ENCODE measurements at regions not wholly inside any gene's neighbourhood (a gene's known extent, or its start where the extent isn't known, plus 50 kb on each side); places are given as distances from the start of the nearest gene placed in this dataset.
A peak's percentile ranks its signal among the peaks of the same experiment; 100 is the strongest.
"Not testable (repeated sequence)": the region's sequence is repeated elsewhere in the genome, so short reads cannot be mapped to it uniquely, and the experiment has no call there.

DNA sequence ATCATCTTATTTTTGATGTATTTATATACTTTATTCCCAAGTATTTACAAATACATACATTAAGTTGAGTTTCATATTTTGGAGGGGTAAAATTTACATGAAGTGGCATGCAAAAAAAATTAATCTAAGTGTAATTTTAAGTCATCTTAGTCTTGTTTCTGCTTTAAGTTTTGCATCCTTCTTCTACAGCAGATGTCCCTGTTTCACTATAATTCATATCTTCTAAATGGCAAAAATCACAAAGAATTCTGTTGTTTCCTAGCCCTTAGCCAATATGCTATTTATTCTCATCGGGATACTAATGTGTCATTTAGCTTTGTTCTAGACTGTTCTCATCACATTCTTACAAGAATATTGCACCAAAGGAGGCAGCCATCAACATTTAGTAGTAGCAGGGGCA is 831.9 kb downstream of the GBE1 start:
- peaks cover 5% of the 10 kb centered on the region for H3K9me3 Mint-ChIP-seq
- H3K36me3 Mint-ChIP-seq, result no peaks in the 10 kb centered on the region
- DNase-seq (ENCODE audit: low spot score in 2 of 2) (no peak), ATAC-seq (ENCODE audit: low read depth) (no peak)
- no peaks in the 10 kb centered on the region for H3K4me1 Mint-ChIP-seq
- no peak overlapping the region for H3K4me3 Mint-ChIP-seq
- H3K27ac Mint-ChIP-seq, result no peak overlapping the region
- H3K27me3 Mint-ChIP-seq, result no peaks in the 10 kb centered on the region

DNA sequence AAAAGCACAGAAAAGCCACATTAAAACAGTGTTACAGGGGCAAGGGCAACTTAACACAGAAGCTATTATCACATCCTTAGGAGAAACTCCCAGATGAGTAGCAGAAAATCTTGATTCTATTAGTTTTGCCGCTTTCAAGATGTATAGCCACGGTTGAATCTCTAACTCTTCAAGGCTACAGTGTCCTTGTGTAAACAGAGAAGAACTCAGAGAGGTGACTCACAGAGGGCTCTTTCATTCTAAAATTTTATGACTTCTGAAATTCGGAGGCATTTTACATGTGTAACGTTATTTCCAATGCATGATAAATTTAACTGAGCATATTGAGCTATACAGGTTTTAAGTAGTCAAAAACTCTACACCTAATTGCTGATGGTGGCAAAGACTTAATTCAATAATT is 846.6 kb downstream of the GBE1 start:
- no peaks in the 10 kb centered on the region for H3K4me1 Mint-ChIP-seq
- no peak overlapping the region for H3K4me3 Mint-ChIP-seq
- DNase-seq (ENCODE audit: low spot score in 2 of 2) (no peak), ATAC-seq (ENCODE audit: low read depth) (no peak)
- no peak overlapping the region for H3K27ac Mint-ChIP-seq
- H3K9me3 Mint-ChIP-seq, result peaks cover 2% of the 10 kb centered on the region
- no peaks in the 10 kb centered on the region for H3K27me3 Mint-ChIP-seq
- H3K36me3 Mint-ChIP-seq, result no peaks in the 10 kb centered on the region

DNA sequence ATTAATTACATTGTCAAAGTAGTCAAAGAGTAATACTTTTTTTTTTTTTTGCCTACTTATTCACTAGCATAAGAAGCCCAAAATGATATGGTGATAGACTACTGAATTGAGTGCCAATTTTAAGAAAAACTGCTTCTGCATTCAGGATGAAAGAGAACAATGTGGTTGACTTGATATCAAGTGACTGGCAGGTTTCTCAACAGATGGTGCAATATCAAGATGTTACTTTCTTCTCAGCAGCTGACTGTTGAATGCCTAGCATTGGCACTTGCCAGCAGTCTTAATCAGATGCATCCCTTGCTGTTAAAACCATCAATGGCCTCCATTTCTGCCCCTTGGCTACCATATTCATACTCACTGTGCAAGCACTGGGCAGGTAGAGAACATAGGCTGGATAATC is 863.2 kb downstream of the GBE1 start:
- no peaks in the 10 kb centered on the region for H3K27me3 Mint-ChIP-seq
- no peak overlapping the region for H3K27ac Mint-ChIP-seq
- no peak for ATAC-seq (ENCODE audit: low read depth)
- H3K36me3 Mint-ChIP-seq, result no peaks in the 10 kb centered on the region
- H3K4me3 Mint-ChIP-seq, result no peak overlapping the region
- DNase-seq (ENCODE audit: low spot score in 2 of 2), result no peak
- no peaks in the 10 kb centered on the region for H3K9me3 Mint-ChIP-seq
- H3K4me1 Mint-ChIP-seq, result no peaks in the 10 kb centered on the region

DNA sequence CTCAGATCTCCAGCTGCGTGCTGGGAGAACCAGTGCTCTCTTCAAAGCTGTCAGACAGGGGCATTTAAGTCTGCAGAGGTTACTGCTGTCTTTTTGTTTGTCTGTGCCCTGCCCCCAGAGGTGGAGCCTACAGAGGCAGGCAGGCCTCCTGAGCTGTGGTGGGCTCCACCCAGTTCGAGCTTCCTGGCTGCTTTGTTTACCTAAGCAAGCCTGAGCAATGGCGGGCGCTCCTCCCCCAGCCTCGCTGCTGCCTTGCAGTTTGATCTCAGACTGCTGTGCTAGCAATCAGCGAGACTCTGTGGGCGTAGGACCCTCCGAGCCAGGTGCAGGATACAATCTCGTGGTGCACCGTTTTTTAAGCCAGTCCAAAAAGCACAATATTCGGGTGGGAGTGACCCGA is 864.4 kb downstream of the GBE1 start:
- not testable (repeated sequence) for DNase-seq (ENCODE audit: low spot score in 2 of 2); H3K4me3 Mint-ChIP-seq; H3K27ac Mint-ChIP-seq; H3K36me3 Mint-ChIP-seq; H3K4me1 Mint-ChIP-seq; ATAC-seq (ENCODE audit: low read depth); H3K9me3 Mint-ChIP-seq; H3K27me3 Mint-ChIP-seq

DNA sequence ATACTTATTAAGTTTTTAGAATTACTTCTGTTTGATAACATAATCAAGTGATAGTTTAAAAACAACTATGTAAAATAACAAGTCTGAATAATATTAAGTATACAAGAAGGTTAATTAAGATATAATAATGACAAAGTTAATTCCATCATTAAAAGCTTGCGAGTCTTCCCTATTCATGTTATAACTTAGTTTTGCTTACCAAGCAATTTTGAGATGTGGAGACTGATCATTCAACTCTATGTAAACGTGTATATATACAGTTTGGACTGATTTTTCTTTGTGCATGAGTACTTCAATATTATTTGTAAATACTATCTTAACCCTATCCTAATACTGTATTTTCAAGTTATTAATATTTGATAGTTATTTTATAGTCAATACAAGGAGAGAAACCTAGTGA is 870.9 kb downstream of the GBE1 start:
- no peak for DNase-seq (ENCODE audit: low spot score in 2 of 2)
- no peaks in the 10 kb centered on the region for H3K27me3 Mint-ChIP-seq
- no peaks in the 10 kb centered on the region for H3K36me3 Mint-ChIP-seq
- peaks cover 12% of the 10 kb centered on the region for H3K9me3 Mint-ChIP-seq
- ATAC-seq (ENCODE audit: low read depth), result no peak
- H3K27ac Mint-ChIP-seq, result no peak overlapping the region
- H3K4me3 Mint-ChIP-seq, result no peak overlapping the region
- no peaks in the 10 kb centered on the region for H3K4me1 Mint-ChIP-seq

DNA sequence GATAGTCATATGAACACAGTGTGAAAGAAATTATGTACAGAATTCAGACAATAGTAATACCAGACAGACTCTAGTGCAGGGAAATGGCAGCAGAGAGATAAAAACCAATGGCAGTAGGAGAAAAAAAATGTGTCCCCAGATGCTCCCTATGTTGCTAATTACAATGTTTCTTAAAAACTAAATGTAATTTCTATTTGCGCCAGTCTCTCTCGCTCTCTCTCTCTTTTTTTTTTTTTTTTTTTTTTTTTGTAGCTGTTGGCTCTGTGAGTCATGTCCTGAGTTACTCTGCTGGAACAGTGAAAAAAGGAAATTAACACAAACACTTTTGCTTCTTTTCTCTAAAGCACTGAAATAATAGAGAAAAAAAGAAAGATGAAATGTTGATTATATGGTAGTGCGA is 871.9 kb downstream of the GBE1 start:
- no peak overlapping the region for H3K27ac Mint-ChIP-seq
- H3K4me1 Mint-ChIP-seq, result no peaks in the 10 kb centered on the region
- DNase-seq (ENCODE audit: low spot score in 2 of 2) (no peak), ATAC-seq (ENCODE audit: low read depth) (no peak)
- H3K27me3 Mint-ChIP-seq, result no peaks in the 10 kb centered on the region
- H3K9me3 Mint-ChIP-seq, result peaks cover 12% of the 10 kb centered on the region
- H3K4me3 Mint-ChIP-seq, result no peak overlapping the region
- H3K36me3 Mint-ChIP-seq, result no peaks in the 10 kb centered on the region

DNA sequence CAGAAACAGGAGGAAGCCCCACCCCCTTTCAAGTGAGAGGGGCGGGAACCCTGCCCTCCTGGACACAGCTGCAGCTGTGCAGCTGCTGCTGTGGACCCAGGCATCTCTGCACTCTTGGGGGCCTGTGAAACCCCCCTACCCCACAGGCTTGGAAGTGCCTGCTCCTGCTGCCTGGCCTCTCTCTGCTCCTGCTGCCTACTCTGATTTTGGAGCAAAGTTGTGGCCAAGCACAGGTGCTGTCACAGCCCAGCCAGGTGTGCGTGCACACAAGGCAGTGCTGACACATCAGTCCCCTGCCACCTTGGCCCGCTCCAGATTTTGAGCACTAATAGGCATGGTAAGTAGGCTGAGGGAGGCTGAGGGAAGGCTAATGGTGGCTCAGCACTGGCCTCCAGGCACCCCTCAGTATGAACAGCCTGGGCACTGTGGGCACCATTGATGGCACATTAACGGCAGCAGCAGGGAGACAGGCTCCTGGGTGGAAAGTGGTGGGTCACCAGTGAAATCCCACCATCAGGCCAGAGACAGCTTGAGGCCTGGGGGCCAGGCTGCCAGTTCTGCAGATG is 890.9 kb downstream of the GBE1 start:
- DNase-seq (ENCODE audit: low spot score in 2 of 2) (no peak), ATAC-seq (ENCODE audit: low read depth) (no peak)
- Mint-ChIP-seq H3K9me3 (peaks cover 4% of the 10 kb centered on the region), H3K27ac (no peak overlapping the region), H3K27me3 (no peaks in the 10 kb centered on the region), H3K4me3 (no peak overlapping the region), H3K4me1 (no peaks in the 10 kb centered on the region), H3K36me3 (no peaks in the 10 kb centered on the region)

DNA sequence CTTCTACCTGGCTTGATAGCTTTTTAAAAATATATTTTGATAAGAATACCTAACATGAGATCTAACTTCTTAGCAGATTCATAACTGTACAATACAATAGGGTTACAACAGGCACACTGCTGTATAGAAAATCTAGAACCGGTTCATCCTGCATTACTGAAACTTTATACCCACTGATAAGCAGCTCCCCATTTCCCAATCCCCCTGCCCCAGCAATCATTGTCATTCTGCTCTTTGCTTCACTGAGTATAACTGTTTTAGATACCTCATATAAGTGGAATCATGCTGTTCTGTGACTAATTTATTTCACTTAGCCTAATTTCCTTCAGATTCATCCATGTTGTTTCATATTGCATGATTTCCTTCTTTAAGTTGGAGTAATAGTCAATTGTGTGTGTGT is 906.0 kb downstream of the GBE1 start:
- H3K27ac Mint-ChIP-seq, result no peak overlapping the region

DNA sequence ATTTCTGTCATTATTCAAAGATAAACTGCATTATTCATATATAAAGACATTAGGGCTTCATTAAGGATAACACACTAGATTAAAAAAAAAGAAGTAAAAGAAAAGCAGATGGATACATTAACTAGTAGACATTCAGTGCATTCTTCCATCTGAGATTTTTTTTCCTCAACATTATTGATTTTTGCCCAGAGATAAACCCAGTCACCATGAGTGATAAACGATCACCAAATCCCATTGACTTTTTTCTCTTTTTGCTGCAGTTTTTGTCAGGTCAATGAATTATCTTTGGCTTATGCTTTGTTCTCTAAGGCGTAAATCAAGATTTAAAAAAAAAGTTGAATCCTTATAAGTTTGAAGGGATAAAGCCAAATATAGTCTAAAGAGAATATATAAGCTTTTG is 925.0 kb downstream of the GBE1 start:
- H3K9me3 Mint-ChIP-seq, result peaks cover 6% of the 10 kb centered on the region

More for the DNA sequence above, 906.0 kb downstream of the GBE1 start:
- ATAC-seq (ENCODE audit: low read depth) (no peak), DNase-seq (ENCODE audit: low spot score in 2 of 2) (no peak)
- Mint-ChIP-seq H3K4me3 (no peak overlapping the region), H3K9me3 (peaks cover 3% of the 10 kb centered on the region), H3K4me1 (no peaks in the 10 kb centered on the region), H3K27me3 (no peaks in the 10 kb centered on the region), H3K36me3 (no peaks in the 10 kb centered on the region)

DNA sequence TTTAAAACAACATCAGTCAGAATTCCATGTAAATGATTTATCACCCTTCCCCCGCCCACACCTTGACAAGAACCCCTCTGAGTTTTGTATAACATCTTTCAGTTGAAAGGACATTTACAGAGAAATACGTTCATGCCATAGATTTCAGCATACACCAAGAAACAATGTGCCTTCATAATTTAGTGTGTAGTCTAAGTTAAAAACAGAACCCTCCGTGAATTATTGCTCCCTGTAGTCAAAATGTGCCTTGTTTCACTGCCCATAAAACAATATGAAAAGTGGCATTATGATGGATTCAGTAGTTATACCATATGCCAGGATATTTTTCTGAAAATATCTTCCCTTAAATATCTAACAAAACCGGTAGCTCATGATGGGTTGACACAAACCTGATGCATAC is 953.9 kb downstream of the GBE1 start:
- DNase-seq (ENCODE audit: low spot score in 2 of 2) (no peak), ATAC-seq (ENCODE audit: low read depth) (no peak)
- Mint-ChIP-seq H3K4me1 (no peaks in the 10 kb centered on the region), H3K27me3 (no peaks in the 10 kb centered on the region), H3K9me3 (peaks cover 2% of the 10 kb centered on the region), H3K36me3 (no peaks in the 10 kb centered on the region), H3K4me3 (no peak overlapping the region), H3K27ac (no peak overlapping the region)

More for the DNA sequence above, 925.0 kb downstream of the GBE1 start:
- Mint-ChIP-seq H3K36me3 (no peaks in the 10 kb centered on the region), H3K4me1 (no peaks in the 10 kb centered on the region), H3K4me3 (no peak overlapping the region), H3K27me3 (no peaks in the 10 kb centered on the region), H3K27ac (no peak overlapping the region)
- ATAC-seq (ENCODE audit: low read depth) (no peak), DNase-seq (ENCODE audit: low spot score in 2 of 2) (no peak)

DNA sequence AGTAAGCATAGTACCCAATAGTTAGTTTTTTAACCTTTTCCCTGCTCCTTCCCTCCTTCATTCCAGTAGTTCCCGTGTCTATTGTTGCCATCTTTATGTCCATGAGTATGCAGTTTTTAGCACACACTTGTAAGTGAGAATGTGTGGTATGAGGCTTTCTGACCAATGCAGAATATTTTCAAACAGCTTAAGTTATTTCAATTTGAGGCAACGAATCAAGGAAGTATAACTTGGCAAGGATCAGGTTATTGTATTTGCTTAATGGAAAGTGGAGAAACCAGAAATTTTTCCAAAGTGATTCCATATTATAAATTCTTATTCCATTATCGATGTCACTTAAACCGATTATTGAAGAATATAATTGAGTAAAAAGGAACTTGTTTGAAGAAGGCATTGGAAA is 954.8 kb downstream of the GBE1 start:
- peaks cover 2% of the 10 kb centered on the region for H3K9me3 Mint-ChIP-seq
- H3K27me3 Mint-ChIP-seq, result no peaks in the 10 kb centered on the region
- DNase-seq (ENCODE audit: low spot score in 2 of 2), result no peak
- H3K4me1 Mint-ChIP-seq, result no peaks in the 10 kb centered on the region
- H3K27ac Mint-ChIP-seq, result no peak overlapping the region
- no peak for ATAC-seq (ENCODE audit: low read depth)
- H3K4me3 Mint-ChIP-seq, result no peak overlapping the region
- H3K36me3 Mint-ChIP-seq, result no peaks in the 10 kb centered on the region

DNA sequence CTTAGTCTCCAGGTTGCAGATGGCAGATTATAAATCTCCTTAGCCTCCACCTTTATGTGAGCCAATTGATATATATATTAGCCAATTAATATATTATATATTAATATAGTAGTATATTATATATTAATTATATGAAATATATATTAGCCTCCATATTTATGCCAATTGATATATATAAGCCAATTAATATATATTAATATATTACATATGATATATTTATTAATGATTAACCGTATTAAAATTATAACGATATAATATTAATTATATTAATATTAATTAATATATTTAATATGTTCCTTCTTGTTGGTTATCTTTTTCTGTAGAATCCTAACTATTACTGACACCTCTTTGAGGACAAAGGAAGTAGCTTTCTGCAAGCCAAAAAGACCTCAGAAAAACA is 972.5 kb downstream of the GBE1 start:
- no peak overlapping the region for H3K27ac Mint-ChIP-seq
- H3K4me3 Mint-ChIP-seq, result no peak overlapping the region
- ATAC-seq (ENCODE audit: low read depth), result no peak
- DNase-seq (ENCODE audit: low spot score in 2 of 2), result no peak
- peaks cover 4% of the 10 kb centered on the region for H3K9me3 Mint-ChIP-seq
- no peaks in the 10 kb centered on the region for H3K36me3 Mint-ChIP-seq
- no peaks in the 10 kb centered on the region for H3K27me3 Mint-ChIP-seq
- no peaks in the 10 kb centered on the region for H3K4me1 Mint-ChIP-seq

DNA sequence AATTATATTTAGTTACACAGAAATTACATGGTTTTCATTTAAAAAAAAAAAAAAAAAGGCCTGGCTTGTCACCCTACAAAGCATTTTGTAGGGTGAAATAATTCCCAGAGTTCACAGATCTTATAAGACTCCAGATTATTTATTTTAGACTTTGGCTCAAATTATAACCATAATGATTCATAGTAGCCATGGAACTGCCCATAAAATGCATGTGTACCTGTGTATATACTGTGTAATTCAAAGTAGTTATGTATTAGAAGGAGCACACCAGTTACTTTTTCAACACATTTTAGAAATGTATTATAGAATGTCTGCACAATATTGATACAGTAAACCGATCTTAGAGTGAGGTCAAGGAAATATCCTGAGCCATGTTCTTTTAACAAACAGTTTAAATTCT is 975.6 kb downstream of the GBE1 start:
- H3K36me3 Mint-ChIP-seq, result no peaks in the 10 kb centered on the region
- ATAC-seq (ENCODE audit: low read depth) (no peak), DNase-seq (ENCODE audit: low spot score in 2 of 2) (no peak)
- no peaks in the 10 kb centered on the region for H3K27me3 Mint-ChIP-seq
- H3K9me3 Mint-ChIP-seq, result peaks cover 3% of the 10 kb centered on the region
- no peak overlapping the region for H3K4me3 Mint-ChIP-seq
- no peaks in the 10 kb centered on the region for H3K4me1 Mint-ChIP-seq
- H3K27ac Mint-ChIP-seq, result no peak overlapping the region

DNA sequence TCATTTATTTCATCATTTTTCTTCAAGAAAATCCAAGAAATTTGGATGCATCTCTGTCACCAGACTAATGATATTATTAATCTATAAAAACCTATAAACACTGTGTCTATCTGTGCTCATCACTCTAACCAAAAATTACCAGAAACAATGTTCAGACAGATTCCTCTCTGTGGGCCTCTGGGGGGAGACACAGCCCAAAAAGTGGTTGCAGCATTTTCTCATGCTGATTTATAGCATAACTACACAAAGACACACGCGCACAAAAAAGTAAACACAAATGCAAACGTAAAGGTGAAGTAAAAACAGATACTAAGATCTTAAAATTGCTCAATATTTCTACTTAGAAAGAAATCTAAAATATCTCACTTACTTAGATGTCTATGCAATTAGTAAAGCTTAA is 976.0 kb downstream of the GBE1 start:
- Mint-ChIP-seq H3K36me3 (no peaks in the 10 kb centered on the region), H3K27ac (no peak overlapping the region), H3K4me3 (no peak overlapping the region), H3K27me3 (no peaks in the 10 kb centered on the region), H3K4me1 (no peaks in the 10 kb centered on the region), H3K9me3 (peaks cover 3% of the 10 kb centered on the region)
- DNase-seq (ENCODE audit: low spot score in 2 of 2), result no peak
- no peak for ATAC-seq (ENCODE audit: low read depth)

DNA sequence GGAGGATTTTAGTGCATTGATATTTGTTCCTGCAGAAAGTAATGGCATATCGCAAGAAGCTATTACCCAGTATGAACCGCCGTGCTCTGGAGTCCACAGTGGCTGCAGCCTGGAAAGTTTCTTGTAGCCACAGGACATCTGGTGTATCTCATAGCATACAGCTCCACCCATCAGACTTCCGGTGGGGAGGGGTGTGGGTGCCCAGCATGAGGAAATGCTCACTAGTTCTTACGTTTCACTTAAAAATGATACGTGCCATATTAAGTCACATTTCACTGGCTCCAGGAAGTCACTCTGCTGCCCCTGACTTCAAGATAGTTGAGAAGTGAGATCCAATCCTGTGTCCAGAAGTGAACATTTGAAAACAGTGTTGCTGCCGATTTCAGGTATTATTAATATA is 990.4 kb downstream of the GBE1 start:
- no peaks in the 10 kb centered on the region for H3K4me1 Mint-ChIP-seq
- H3K4me3 Mint-ChIP-seq, result no peak overlapping the region
- DNase-seq (ENCODE audit: low spot score in 2 of 2), result no peak
- ATAC-seq (ENCODE audit: low read depth), result peak; percentile 54
- peaks cover 3% of the 10 kb centered on the region for H3K9me3 Mint-ChIP-seq
- H3K36me3 Mint-ChIP-seq, result no peaks in the 10 kb centered on the region
- H3K27me3 Mint-ChIP-seq, result no peaks in the 10 kb centered on the region
- H3K27ac Mint-ChIP-seq, result no peak overlapping the region
